MM.1S (cell line): ENCODE measurements at regions not wholly inside any gene's neighbourhood (a gene's known extent, or its start where the extent isn't known, plus 50 kb on each side); places are given as distances from the start of the nearest gene placed in this dataset.

ENCODE experiments used
- DNase-seq: peaks from one replicate; pipeline ENCODE4 v3.0.0-alpha.2; 2015
- H2AFZ ChIP-seq: fragments of 300-600 bp; sonication (generic); 2 replicates; pipeline ENCODE4 v1.6.0; 2016; ENCODE audit warnings: antibody characterized with exemption, low read length
- H3F3A ChIP-seq: fragments of 300-600 bp; sonication (generic); 2 replicates; pipeline ENCODE4 v1.6.1; 2016; ENCODE audit warnings: mild to moderate bottlenecking, antibody characterized with exemption, low read length, moderate library complexity, mixed read lengths; ENCODE audit not compliant: insufficient read depth
- H3K27ac ChIP-seq: fragments of 300-600 bp; sonication (generic); 2 replicates; pipeline ENCODE4 v1.5.1; 2016; ENCODE audit warnings: mild to moderate bottlenecking, low read length
- H3K27me3 ChIP-seq: fragments of 300-600 bp; sonication (generic); replicated peaks from 2 replicates; pipeline ENCODE4 v1.6.0; 2016; ENCODE audit warnings: low read length; ENCODE audit not compliant: insufficient read depth
- H3K36me3 ChIP-seq: fragments of 300-600 bp; sonication (generic); replicated peaks from 2 replicates; pipeline ENCODE4 v1.6.1; 2016; ENCODE audit warnings: mild to moderate bottlenecking, low read length, mixed read lengths; ENCODE audit not compliant: insufficient read depth
- H3K4me1 ChIP-seq: fragments of 300-600 bp; sonication (generic); 2 replicates; pipeline ENCODE4 v1.6.1; 2016; ENCODE audit warnings: low read length, mixed read lengths
- H3K4me2 ChIP-seq: fragments of 300-600 bp; sonication (generic); 2 replicates; pipeline ENCODE4 v1.6.0; 2016; ENCODE audit warnings: low read depth, low read length
- H3K4me3 ChIP-seq: fragments of 300-600 bp; sonication (generic); 2 replicates; pipeline ENCODE4 v1.5.1; 2016; ENCODE audit warnings: low read length, mixed read lengths
- H3K79me2 ChIP-seq: fragments of 300-600 bp; sonication (generic); 2 replicates; pipeline ENCODE4 v1.6.1; 2016; ENCODE audit warnings: mixed run types, low read length, mixed read lengths
- H3K9ac ChIP-seq: fragments of 300-600 bp; sonication (generic); 2 replicates; pipeline ENCODE4 v1.6.1; 2016; ENCODE audit warnings: low read length, mixed read lengths
- H3K9me2 ChIP-seq: fragments of 300-600 bp; sonication (generic); replicated peaks from 2 replicates; pipeline ENCODE4 v1.6.1; 2016; ENCODE audit warnings: mild to moderate bottlenecking, low read length, mixed read lengths; ENCODE audit not compliant: insufficient read depth
- H3K9me3 ChIP-seq: fragments of 300-600 bp; sonication (generic); replicated peaks from 2 replicates; pipeline ENCODE4 v1.6.1; 2016; ENCODE audit warnings: mild to moderate bottlenecking, low read length, mixed read lengths; ENCODE audit not compliant: insufficient read depth
- H4K20me1 ChIP-seq: fragments of 300-600 bp; sonication (generic); 2 replicates; pipeline ENCODE4 v1.6.1; 2016; ENCODE audit warnings: mild to moderate bottlenecking, low read length, moderate library complexity, mixed read lengths; ENCODE audit not compliant: insufficient read depth
- EZH2 ChIP-seq: fragments of 300-600 bp; sonication (generic); optimal IDR thresholded peaks from 2 replicates; pipeline ENCODE3; 2017; ENCODE audit warnings: low read depth, mild to moderate bottlenecking, antibody characterized with exemption, low read length, mixed read lengths
- EZH2phosphoT487 ChIP-seq: fragments of 300-600 bp; sonication (generic); IDR thresholded peaks from 2 replicates; pipeline ENCODE4 v1.6.1; 2018; ENCODE audit warnings: antibody characterized with exemption, low read length
- TF ChIP-seq, protein P1 (sequence below): fragments of 300-600 bp; sonication (generic); IDR thresholded peaks from 2 replicates; pipeline ENCODE4 v1.5.1; 2016; ENCODE audit warnings: antibody characterized with exemption, low read length, mixed read lengths

DNA sequence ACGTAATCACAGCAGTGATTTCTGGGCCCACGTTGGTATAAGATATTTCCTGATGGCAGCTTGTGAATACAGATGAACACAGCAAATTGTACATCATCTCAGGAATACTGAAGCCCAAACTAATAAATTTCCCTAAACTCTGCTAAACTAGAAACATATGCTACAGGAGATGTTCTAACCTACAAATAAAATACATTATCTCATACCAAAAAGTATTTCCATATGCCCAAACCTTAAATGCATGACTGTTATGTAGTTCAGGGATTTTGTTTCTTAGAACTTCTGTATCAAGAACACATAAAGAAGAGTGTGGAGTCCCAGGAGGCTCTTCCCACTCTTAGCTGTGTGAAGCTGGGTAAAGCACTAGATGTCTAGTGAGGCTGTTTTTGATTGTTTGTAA lies 138.4 kb downstream of the RFC3 start:
- no peak overlapping the region for H3K27ac ChIP-seq
- no peaks in the 10 kb centered on the region for H3K9me3 ChIP-seq
- H3K4me2 ChIP-seq, result no peak overlapping the region
- H2AFZ ChIP-seq, result no peak overlapping the region
- TF ChIP-seq EZH2phosphoT487, result no peak
- no peaks in the 10 kb centered on the region for H3K4me1 ChIP-seq
- no peak for DNase-seq
- no peaks in the 10 kb centered on the region for H3F3A ChIP-seq
- no peaks in the 10 kb centered on the region for H3K36me3 ChIP-seq
- H3K9ac ChIP-seq, result no peak overlapping the region
- H3K27me3 ChIP-seq, result no peaks in the 10 kb centered on the region
- no peaks in the 10 kb centered on the region for H3K9me2 ChIP-seq
- H3K79me2 ChIP-seq, result no peaks in the 10 kb centered on the region
- no peak overlapping the region for H3K4me3 ChIP-seq
- no peaks in the 10 kb centered on the region for H4K20me1 ChIP-seq

DNA sequence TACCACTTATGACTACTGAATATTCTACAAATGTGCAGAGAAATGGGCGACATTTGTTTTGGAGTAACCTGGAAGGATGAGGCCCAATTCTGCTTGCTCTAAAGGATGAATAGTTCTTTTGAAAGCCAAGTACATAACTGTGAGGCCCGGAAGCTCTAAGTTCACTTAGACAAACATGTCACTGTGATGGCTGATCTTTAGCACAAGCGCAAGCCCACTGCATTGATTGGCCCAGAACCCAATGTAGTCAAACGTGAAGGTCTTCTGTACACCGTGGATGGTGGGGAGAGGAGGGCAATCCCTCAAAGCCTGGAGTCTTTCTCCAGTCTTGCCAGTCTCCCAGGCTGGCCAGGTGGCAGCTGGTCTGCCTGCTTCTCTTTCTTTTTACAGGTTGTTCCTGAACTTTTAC lies 139.6 kb downstream of the RFC3 start:
- no peaks in the 10 kb centered on the region for H4K20me1 ChIP-seq
- no peak overlapping the region for H3K9ac ChIP-seq
- H3F3A ChIP-seq, result no peaks in the 10 kb centered on the region
- no peaks in the 10 kb centered on the region for H3K9me2 ChIP-seq
- no peak overlapping the region for H3K4me2 ChIP-seq
- H3K27ac ChIP-seq, result no peak overlapping the region
- no peak for TF ChIP-seq EZH2
- TF ChIP-seq, protein P1, sequence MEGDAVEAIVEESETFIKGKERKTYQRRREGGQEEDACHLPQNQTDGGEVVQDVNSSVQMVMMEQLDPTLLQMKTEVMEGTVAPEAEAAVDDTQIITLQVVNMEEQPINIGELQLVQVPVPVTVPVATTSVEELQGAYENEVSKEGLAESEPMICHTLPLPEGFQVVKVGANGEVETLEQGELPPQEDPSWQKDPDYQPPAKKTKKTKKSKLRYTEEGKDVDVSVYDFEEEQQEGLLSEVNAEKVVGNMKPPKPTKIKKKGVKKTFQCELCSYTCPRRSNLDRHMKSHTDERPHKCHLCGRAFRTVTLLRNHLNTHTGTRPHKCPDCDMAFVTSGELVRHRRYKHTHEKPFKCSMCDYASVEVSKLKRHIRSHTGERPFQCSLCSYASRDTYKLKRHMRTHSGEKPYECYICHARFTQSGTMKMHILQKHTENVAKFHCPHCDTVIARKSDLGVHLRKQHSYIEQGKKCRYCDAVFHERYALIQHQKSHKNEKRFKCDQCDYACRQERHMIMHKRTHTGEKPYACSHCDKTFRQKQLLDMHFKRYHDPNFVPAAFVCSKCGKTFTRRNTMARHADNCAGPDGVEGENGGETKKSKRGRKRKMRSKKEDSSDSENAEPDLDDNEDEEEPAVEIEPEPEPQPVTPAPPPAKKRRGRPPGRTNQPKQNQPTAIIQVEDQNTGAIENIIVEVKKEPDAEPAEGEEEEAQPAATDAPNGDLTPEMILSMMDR, result no peak
- TF ChIP-seq EZH2phosphoT487, result no peak
- no peaks in the 10 kb centered on the region for H3K9me3 ChIP-seq
- DNase-seq, result no peak
- no peaks in the 10 kb centered on the region for H3K4me1 ChIP-seq
- no peak overlapping the region for H2AFZ ChIP-seq
- no peak overlapping the region for H3K4me3 ChIP-seq
- no peaks in the 10 kb centered on the region for H3K27me3 ChIP-seq
- no peaks in the 10 kb centered on the region for H3K36me3 ChIP-seq
- H3K79me2 ChIP-seq, result no peaks in the 10 kb centered on the region

DNA sequence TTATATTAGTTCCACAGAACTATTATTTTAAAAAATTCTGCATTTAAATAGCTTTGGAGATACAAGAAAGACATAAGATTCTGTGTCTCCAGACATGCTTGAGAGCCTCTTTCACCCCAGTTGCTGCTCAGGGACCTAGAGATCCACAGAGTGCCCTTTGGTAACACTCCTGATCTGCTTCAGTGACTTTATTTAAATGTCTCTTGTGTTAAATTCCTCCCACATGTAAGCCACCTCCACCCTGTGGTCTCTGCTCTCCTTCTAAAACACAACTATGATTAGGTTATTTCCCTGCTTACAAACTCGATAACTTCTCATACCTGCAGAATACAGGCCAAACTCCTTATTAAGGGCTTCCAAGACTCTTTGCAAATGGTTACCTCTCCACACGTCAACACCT lies 141.0 kb downstream of the RFC3 start:
- Histone ChIP-seq H3K27ac (no peak overlapping the region), H3K9ac (no peak overlapping the region), H3K4me3 (no peak overlapping the region), H3K9me3 (no peaks in the 10 kb centered on the region), H3K36me3 (no peaks in the 10 kb centered on the region), H3K27me3 (no peaks in the 10 kb centered on the region), H3F3A (no peaks in the 10 kb centered on the region), H3K9me2 (no peaks in the 10 kb centered on the region), H3K79me2 (no peaks in the 10 kb centered on the region), H4K20me1 (no peaks in the 10 kb centered on the region), H3K4me2 (no peak overlapping the region), H2AFZ (no peak overlapping the region), H3K4me1 (no peaks in the 10 kb centered on the region)
- no peak for DNase-seq
- TF ChIP-seq EZH2 (no peak), EZH2phosphoT487 (no peak)
- TF ChIP-seq, protein P1, result no peak

DNA sequence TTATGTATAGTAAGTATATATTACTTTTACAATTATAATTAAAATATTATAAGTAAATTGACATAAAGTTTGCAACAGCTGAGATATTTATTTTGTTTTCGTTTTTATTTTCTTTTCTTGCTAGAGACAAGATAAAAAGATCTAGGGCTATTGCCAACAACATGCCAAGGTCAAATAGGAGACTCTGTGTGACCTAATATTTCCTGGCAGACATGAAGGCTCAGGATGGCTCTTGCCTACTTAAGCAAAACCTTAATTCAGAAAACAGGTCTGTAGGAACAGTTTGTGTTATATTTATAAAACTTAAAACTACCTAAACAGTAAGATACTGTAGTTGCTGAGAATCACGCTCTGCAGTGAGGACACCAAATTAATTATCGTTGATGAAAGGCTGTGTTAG lies 145.2 kb downstream of the RFC3 start:
- H3K79me2 ChIP-seq, result no peaks in the 10 kb centered on the region
- H3K9me3 ChIP-seq, result no peaks in the 10 kb centered on the region
- no peaks in the 10 kb centered on the region for H3F3A ChIP-seq
- no peaks in the 10 kb centered on the region for H3K4me1 ChIP-seq
- no peak for DNase-seq
- TF ChIP-seq EZH2phosphoT487 (no peak), EZH2 (no peak)
- TF ChIP-seq, protein P1, result no peak
- H3K27ac ChIP-seq, result no peak overlapping the region
- H2AFZ ChIP-seq, result no peak overlapping the region
- H3K36me3 ChIP-seq, result no peaks in the 10 kb centered on the region
- no peaks in the 10 kb centered on the region for H3K27me3 ChIP-seq
- no peaks in the 10 kb centered on the region for H3K9me2 ChIP-seq
- H3K4me2 ChIP-seq, result no peak overlapping the region
- no peak overlapping the region for H3K9ac ChIP-seq
- H4K20me1 ChIP-seq, result no peaks in the 10 kb centered on the region
- no peak overlapping the region for H3K4me3 ChIP-seq
